OCI-LY3 (cell line): ENCODE measurements at regions not wholly inside any gene's neighbourhood (a gene's known extent, or its start where the extent isn't known, plus 50 kb on each side); places are given as distances from the start of the nearest gene placed in this dataset.
"Not testable (repeated sequence)": the region's sequence is repeated elsewhere in the genome, so short reads cannot be mapped to it uniquely, and the experiment has no call there.

Experiments
- EZH2phosphoT487 ChIP-seq: fragments of 200-600 bp; shearing (Covaris generic); IDR thresholded peaks from 2 replicates; pipeline ENCODE4 v1.6.1; 2018; ENCODE audit warnings: antibody characterized with exemption, mixed run types, low read depth
- TF ChIP-seq, protein P1 (sequence below): fragments of 200-600, 300-600 bp; sonication (generic); IDR thresholded peaks from 2 replicates; pipeline ENCODE4 v1.5.1; 2014; ENCODE audit warnings: antibody characterized with exemption, low read length, low read depth

DNA sequence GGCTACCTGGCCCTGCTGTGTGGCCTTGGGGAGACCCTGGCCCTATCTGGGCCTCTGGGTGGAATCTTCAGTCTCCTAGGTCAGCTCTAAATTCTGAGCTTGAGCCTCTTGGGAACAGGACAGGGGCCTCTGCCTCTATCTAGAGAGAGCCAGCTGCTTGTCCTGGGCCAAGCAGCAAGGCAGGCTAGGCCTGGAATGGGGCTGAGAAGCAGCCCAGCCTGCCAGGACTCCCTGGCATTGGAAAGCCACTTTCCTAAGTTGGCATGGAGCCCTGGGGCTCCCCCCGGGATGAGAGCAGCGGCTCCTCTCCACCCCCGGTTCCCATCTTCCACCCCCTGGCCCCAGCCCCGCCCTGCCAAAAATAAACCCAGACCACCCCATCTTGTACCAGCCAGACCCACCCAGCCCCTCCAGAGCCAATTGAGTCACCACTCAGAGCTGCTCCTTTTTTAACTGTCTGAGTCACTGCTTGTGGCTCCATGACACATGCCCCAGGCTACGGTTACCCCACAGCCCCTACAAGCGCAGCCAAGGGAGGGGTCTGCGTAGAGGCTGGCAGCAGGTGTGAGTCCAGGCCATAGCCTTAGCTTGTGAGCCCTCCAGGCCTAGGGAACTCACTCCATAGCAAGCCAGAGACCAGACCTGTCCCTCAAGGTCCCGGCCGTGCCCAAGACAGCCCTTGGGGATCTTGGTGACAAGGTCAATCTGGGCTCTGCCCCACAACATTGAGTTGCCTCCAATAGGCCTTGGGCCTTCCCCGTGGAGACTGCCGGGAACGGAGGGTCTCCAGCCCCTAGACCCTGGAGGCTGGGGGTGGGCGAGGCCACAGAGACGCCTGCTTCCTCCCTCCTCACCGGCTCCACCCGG lies 189.7 kb downstream of the TBC1D2B start:
- TF ChIP-seq EZH2phosphoT487: not testable (repeated sequence)
- TF ChIP-seq, protein P1, sequence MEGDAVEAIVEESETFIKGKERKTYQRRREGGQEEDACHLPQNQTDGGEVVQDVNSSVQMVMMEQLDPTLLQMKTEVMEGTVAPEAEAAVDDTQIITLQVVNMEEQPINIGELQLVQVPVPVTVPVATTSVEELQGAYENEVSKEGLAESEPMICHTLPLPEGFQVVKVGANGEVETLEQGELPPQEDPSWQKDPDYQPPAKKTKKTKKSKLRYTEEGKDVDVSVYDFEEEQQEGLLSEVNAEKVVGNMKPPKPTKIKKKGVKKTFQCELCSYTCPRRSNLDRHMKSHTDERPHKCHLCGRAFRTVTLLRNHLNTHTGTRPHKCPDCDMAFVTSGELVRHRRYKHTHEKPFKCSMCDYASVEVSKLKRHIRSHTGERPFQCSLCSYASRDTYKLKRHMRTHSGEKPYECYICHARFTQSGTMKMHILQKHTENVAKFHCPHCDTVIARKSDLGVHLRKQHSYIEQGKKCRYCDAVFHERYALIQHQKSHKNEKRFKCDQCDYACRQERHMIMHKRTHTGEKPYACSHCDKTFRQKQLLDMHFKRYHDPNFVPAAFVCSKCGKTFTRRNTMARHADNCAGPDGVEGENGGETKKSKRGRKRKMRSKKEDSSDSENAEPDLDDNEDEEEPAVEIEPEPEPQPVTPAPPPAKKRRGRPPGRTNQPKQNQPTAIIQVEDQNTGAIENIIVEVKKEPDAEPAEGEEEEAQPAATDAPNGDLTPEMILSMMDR: not testable (repeated sequence)
